Fibroblast of upper back skin (primary cell): ENCODE measurements at regions not wholly inside any gene's neighbourhood (a gene's known extent, or its start where the extent isn't known, plus 50 kb on each side); places are given as distances from the start of the nearest gene placed in this dataset.
A peak's percentile ranks its signal among the peaks of the same experiment; 100 is the strongest.

Experiments
- DNase-seq: peaks from one replicate; pipeline ENCODE4 v3.0.0-alpha.2; 2013

- peak; percentile 82 for DNase-seq
These were observed 55.1 kb upstream of the ARID2 start for GRCh38 chr12:45674181-45674977.

GRCh38 chr12:45675534-45675933 is 54.0 kb upstream of the ARID2 start:
- no peak for DNase-seq
